HEK293 (cell line): ENCODE measurements at regions not wholly inside any gene's neighbourhood (a gene's known extent, or its start where the extent isn't known, plus 50 kb on each side); places are given as distances from the start of the nearest gene placed in this dataset.
A peak's percentile ranks its signal among the peaks of the same experiment; 100 is the strongest.

Experiments used
- CTCF ChIA-PET: fragments of 350-600 bp; formaldehyde crosslinking; extraction: SDS; loops from one replicate; lab custom pipeline; 2021; ENCODE audit warnings: antibody characterized with exemption; lab: Yijun Ruan, JAX
- POLR2A ChIA-PET: fragments of 300-600 bp; formaldehyde crosslinking; extraction: SDS; loops from one replicate; lab custom pipeline; 2020; ENCODE audit warnings: antibody characterized with exemption, inconsistent platforms; lab: Yijun Ruan, JAX
- H3K27ac ChIP-seq: fragments of 200-500 bp; sonication (Bioruptor generic); 2 replicates; pipeline ENCODE4 v1.5.1; 2014; ENCODE audit warnings: low read depth, low read length, control low read depth, inconsistent platforms; ENCODE audit errors: extremely low read depth
- H3K36me3 ChIP-seq, 2 experiments: fragments of 200-500 bp in 1 of 2; sonication (Bioruptor generic) in 1 of 2; 1 replicate in 1 of 2; 2 replicates in 1 of 2; pipeline ENCODE4 v1.5.1; 2014 to 2017; ENCODE audit warnings: inconsistent platforms in 2 of 2, low read length in 2 of 2; ENCODE audit not compliant: control insufficient read depth in 2 of 2, insufficient read depth in 1 of 2
- H3K4me1 ChIP-seq: fragments of 200-500 bp; sonication (Bioruptor generic); 2 replicates; pipeline ENCODE4 v1.5.1; 2014; ENCODE audit warnings: mild to moderate bottlenecking, low read length, inconsistent platforms; ENCODE audit not compliant: control insufficient read depth, insufficient read depth
- H3K4me3 ChIP-seq: 2 replicates; pipeline ENCODE4 v1.5.1; 2011; ENCODE audit warnings: low read depth, mild to moderate bottlenecking, control low read depth, low read length, moderate library complexity
- H3K9me3 ChIP-seq: fragments of 200-500 bp; sonication (Bioruptor generic); 2 replicates; pipeline ENCODE4 v1.5.1; 2014; ENCODE audit warnings: low read depth, low read length, inconsistent platforms; ENCODE audit not compliant: control insufficient read depth, insufficient read depth
- BCL11A ChIP-seq: fragments of 450-650 bp; formaldehyde crosslinking; IDR thresholded peaks from 2 replicates; pipeline ENCODE4 v1.5.1; 2016; ENCODE audit warnings: low read depth, missing biosample characterization, missing genetic modification characterization
- FEZF1 ChIP-seq: fragments of 450-650 bp; formaldehyde crosslinking; IDR thresholded peaks from 2 replicates; pipeline ENCODE4 v1.5.1; 2016; ENCODE audit warnings: missing biosample characterization, missing genetic modification characterization
- IKZF3 ChIP-seq: fragments of 450-650 bp; IDR thresholded peaks from 2 replicates; pipeline ENCODE4 v1.5.0; 2018; ENCODE audit warnings: missing biosample characterization, mild to moderate bottlenecking, missing genetic modification characterization, moderate library complexity
- MZF1 ChIP-seq: fragments of 450-650 bp; formaldehyde crosslinking; IDR thresholded peaks from 2 replicates; pipeline ENCODE4 v1.5.1; 2017; ENCODE audit warnings: missing biosample characterization, missing genetic modification characterization, borderline replicate concordance
- OSR2 ChIP-seq: fragments of 450-650 bp; formaldehyde crosslinking; IDR thresholded peaks from 2 replicates; pipeline ENCODE4 v1.5.1; 2016; ENCODE audit warnings: missing biosample characterization, missing genetic modification characterization
- ZBTB1 ChIP-seq: fragments of 450-650 bp; formaldehyde crosslinking; IDR thresholded peaks from 2 replicates; pipeline ENCODE4 v1.5.1; 2016; ENCODE audit warnings: missing biosample characterization, missing genetic modification characterization
- ZBTB11 ChIP-seq: fragments of 450-650 bp; formaldehyde crosslinking; conservative IDR thresholded peaks from 2 replicates; pipeline ENCODE4 v1.5.1; 2016; ENCODE audit warnings: low read depth, missing biosample characterization, missing genetic modification characterization
- ZBTB49 ChIP-seq: fragments of 450-650 bp; formaldehyde crosslinking; IDR thresholded peaks from 2 replicates; pipeline ENCODE4 v1.5.1; 2016; ENCODE audit warnings: missing biosample characterization, missing genetic modification characterization, low read depth
- ZIC2 ChIP-seq: fragments of 450-650 bp; formaldehyde crosslinking; IDR thresholded peaks from 2 replicates; pipeline ENCODE4 v1.5.1; 2016; ENCODE audit warnings: missing biosample characterization, missing genetic modification characterization
- ZNF202 ChIP-seq: fragments of 450-650 bp; formaldehyde crosslinking; IDR thresholded peaks from 2 replicates; pipeline ENCODE4 v1.5.1; 2016; ENCODE audit warnings: missing biosample characterization, missing genetic modification characterization, borderline replicate concordance
- ZNF211 ChIP-seq: fragments of 450-650 bp; formaldehyde crosslinking; IDR thresholded peaks from 2 replicates; pipeline ENCODE4 v1.5.1; 2016; ENCODE audit warnings: low read depth, missing biosample characterization, missing genetic modification characterization
- ZNF24 ChIP-seq: fragments of 450-650 bp; formaldehyde crosslinking; IDR thresholded peaks from 2 replicates; pipeline ENCODE4 v1.5.1; 2016; ENCODE audit warnings: missing biosample characterization, missing genetic modification characterization
- ZNF404 ChIP-seq: fragments of 450-650 bp; formaldehyde crosslinking; IDR thresholded peaks from 2 replicates; pipeline ENCODE4 v1.5.1; 2017; ENCODE audit warnings: missing biosample characterization, missing genetic modification characterization
- ZNF521 ChIP-seq: fragments of 450-650 bp; formaldehyde crosslinking; IDR thresholded peaks from 2 replicates; pipeline ENCODE4 v1.5.1; 2017; ENCODE audit warnings: missing biosample characterization, mild to moderate bottlenecking, missing genetic modification characterization
- ZNF529 ChIP-seq: fragments of 450-650 bp; formaldehyde crosslinking; IDR thresholded peaks from 2 replicates; pipeline ENCODE4 v1.5.1; 2017; ENCODE audit warnings: missing genetic modification characterization, missing biosample characterization; ENCODE audit not compliant: insufficient replicate concordance
- ZNF530 ChIP-seq: fragments of 450-650 bp; formaldehyde crosslinking; IDR thresholded peaks from 2 replicates; pipeline ENCODE4 v1.5.1; 2016; ENCODE audit warnings: low read depth, missing biosample characterization, missing genetic modification characterization
- ZNF549 ChIP-seq: fragments of 450-650 bp; IDR thresholded peaks from 2 replicates; pipeline ENCODE4 v1.5.1; 2018; ENCODE audit warnings: missing biosample characterization, missing genetic modification characterization, mild to moderate bottlenecking, inconsistent platforms, moderate library complexity
- ZNF558 ChIP-seq: fragments of 450-650 bp; formaldehyde crosslinking; IDR thresholded peaks from 2 replicates; pipeline ENCODE4 v1.5.1; 2016; ENCODE audit warnings: missing biosample characterization, missing genetic modification characterization
- ZNF76 ChIP-seq: fragments of 450-650 bp; formaldehyde crosslinking; IDR thresholded peaks from 2 replicates; pipeline ENCODE4; 2016; ENCODE audit warnings: low read depth, missing biosample characterization, missing genetic modification characterization, borderline replicate concordance
- ZNF776 ChIP-seq: fragments of 450-650 bp; formaldehyde crosslinking; IDR thresholded peaks from 2 replicates; pipeline ENCODE4 v1.5.0; 2017; ENCODE audit warnings: missing biosample characterization, missing genetic modification characterization, borderline replicate concordance
- ZNF837 ChIP-seq: fragments of 450-650 bp; formaldehyde crosslinking; IDR thresholded peaks from 2 replicates; pipeline ENCODE4 v1.5.1; 2016; ENCODE audit warnings: missing biosample characterization, missing genetic modification characterization
- TF ChIP-seq, protein P1 (sequence below): fragments of 450-650 bp; formaldehyde crosslinking; IDR thresholded peaks from 2 replicates; pipeline ENCODE4 v1.5.1; 2017; ENCODE audit warnings: missing biosample characterization, missing genetic modification characterization
- TF ChIP-seq, protein P2 (sequence below): fragments of 450-650 bp; formaldehyde crosslinking; IDR thresholded peaks from 2 replicates; pipeline ENCODE4 v1.5.1; 2016; ENCODE audit warnings: missing biosample characterization, missing genetic modification characterization

DNA sequence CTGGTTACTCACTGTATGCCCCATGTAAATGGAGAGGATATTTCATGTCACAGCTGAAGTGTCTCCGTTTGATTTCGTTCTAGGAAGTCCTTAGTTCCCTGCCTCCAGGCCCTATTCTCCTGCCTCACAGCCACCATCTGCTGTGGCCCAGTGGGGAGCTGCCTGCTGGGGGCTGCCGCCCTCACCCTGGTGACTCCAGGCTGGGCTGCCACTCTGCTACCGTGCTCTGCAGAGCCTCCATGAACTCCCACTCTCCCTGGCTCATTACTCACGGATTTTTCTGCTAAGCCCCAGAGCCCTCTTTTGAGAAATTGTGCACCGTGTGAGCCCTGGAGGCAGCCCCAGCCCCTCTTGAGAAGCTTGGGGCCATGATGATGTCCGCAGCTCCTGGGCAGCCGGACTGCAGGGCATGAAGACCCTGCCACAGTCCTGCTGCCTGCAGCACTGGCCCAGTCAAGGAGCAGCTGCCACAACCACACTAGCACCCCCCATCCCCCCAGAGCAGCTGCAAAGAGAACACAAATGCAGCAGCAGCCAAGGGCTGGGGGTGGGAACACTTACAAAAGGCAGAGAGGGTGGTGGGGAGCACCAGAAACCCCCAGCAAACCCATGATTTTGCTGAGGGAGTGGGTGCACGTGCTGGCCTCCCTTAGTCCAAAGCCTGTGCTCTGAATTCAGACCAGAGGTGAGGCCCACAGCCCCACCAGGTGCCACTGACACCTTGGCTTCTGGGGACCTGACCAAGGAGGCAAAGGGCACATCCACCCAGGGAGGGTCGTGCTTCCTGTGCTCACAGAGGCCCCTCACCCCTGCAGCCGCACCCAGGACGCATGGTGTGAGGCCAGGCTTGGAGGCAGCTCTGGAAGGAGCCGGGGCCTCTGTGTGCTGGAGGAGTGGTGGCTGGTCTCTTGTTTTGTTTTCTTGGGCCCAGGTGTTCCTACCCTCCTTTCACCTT, 270.2 kb upstream of the RAB6C start:
- TF ChIP-seq FEZF1 (tag by site-specific recombination) (no peak), ZNF549 (tag by site-specific recombination) (no peak), ZNF776 (tag by site-specific recombination) (no peak), ZIC2 (tag by site-specific recombination) (0 out of 2 replicates have a peak, but pooled peaks have one; percentile 12), ZNF530 (no peak), MZF1 (tag by site-specific recombination) (no peak), ZNF529 (tag by site-specific recombination) (no peak), ZNF521 (no peak)
- TF ChIP-seq, all 188 proteins: peak for 1
- Histone ChIP-seq H3K4me1 (no peaks in the 10 kb centered on the region), H3K4me3 (no peak overlapping the region), H3K27ac (no peak overlapping the region), H3K36me3 (no peaks in the 10 kb centered on the region), H3K9me3 (no peaks in the 10 kb centered on the region)
- ChIA-PET CTCF (interaction anchor here (0.6 to 1.3 kb wide), 5 partner anchors 11 to 145 kb away, joined by 3 to 5 read pairs (median 3); no protein-coding TSS in a partner anchor), POLR2A (no interaction called here)

DNA sequence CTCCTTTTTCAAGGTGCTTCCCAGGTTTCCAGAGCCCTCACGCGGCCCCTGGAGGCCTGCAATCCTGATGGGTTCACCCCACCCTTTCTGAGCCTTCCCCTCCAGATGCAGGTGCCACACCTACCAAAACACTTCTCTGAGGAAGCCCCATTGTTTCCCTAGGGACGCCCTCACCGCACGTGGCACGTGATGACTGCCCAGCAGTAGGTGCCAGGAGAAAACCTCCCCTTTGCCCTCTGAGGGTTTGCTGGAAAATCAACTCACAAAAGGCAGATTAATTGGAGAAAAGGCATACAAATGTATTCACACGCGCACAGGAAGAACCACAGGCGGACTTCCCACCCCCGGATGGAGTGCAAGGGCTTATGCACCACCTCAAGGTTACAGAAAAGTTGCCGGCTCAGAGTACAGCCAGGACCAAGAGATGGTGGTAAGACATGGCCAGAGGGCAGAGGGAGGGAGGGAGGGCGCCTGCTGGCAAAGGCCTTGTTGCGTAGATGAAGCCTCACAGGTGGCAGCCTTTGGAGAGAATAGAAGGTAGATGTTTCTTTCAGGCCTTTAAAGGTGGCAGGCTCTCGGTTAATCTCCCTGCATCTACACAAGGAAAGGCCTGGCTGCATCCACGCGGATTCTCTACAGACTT, 269.4 kb upstream of the RAB6C start:
- Histone ChIP-seq H3K27ac (no peak overlapping the region), H3K36me3 (no peaks in the 10 kb centered on the region), H3K4me1 (no peaks in the 10 kb centered on the region), H3K4me3 (no peak overlapping the region), H3K9me3 (no peaks in the 10 kb centered on the region)
- CTCF ChIA-PET, result no interaction called here
- POLR2A ChIA-PET, result no interaction called here
- TF ChIP-seq ZNF558, result no peak
- TF ChIP-seq ZBTB1 (tag by site-specific recombination), result no peak
- no peak for TF ChIP-seq OSR2 (tag by site-specific recombination)
- TF ChIP-seq ZNF404 (tag by site-specific recombination), result no peak
- no peak for TF ChIP-seq ZNF211 (tag by site-specific recombination)
- TF ChIP-seq, protein P1, sequence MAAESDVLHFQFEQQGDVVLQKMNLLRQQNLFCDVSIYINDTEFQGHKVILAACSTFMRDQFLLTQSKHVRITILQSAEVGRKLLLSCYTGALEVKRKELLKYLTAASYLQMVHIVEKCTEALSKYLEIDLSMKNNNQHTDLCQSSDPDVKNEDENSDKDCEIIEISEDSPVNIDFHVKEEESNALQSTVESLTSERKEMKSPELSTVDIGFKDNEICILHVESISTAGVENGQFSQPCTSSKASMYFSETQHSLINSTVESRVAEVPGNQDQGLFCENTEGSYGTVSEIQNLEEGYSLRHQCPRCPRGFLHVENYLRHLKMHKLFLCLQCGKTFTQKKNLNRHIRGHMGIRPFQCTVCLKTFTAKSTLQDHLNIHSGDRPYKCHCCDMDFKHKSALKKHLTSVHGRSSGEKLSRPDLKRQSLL (tag by site-specific recombination), result no peak
- no peak for TF ChIP-seq IKZF3 (tag by site-specific recombination)
- TF ChIP-seq, protein P2, sequence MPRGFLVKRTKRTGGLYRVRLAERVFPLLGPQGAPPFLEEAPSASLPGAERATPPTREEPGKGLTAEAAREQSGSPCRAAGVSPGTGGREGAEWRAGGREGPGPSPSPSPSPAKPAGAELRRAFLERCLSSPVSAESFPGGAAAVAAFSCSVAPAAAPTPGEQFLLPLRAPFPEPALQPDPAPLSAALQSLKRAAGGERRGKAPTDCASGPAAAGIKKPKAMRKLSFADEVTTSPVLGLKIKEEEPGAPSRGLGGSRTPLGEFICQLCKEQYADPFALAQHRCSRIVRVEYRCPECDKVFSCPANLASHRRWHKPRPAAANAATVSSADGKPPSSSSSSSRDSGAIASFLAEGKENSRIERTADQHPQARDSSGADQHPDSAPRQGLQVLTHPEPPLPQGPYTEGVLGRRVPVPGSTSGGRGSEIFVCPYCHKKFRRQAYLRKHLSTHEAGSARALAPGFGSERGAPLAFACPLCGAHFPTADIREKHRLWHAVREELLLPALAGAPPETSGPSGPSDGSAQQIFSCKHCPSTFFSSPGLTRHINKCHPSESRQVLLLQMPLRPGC (tag by site-specific recombination), result no peak
- TF ChIP-seq ZBTB49 (tag by site-specific recombination), result no peak
- no peak for TF ChIP-seq BCL11A (tag by site-specific recombination)
- no peak for TF ChIP-seq ZNF24 (tag by site-specific recombination)
- no peak for TF ChIP-seq ZNF837 (tag by site-specific recombination)
- TF ChIP-seq ZNF202, result no peak
- TF ChIP-seq ZNF76 (tag by site-specific recombination), result no peak
- no peak for TF ChIP-seq ZBTB11 (tag by site-specific recombination)
